GM19238 (cell line): ENCODE measurements at regions not wholly inside any gene's neighbourhood (a gene's known extent, or its start where the extent isn't known, plus 50 kb on each side); places are given as distances from the start of the nearest gene placed in this dataset.
"Not testable (repeated sequence)": the region's sequence is repeated elsewhere in the genome, so short reads cannot be mapped to it uniquely, and the experiment has no call there.

ENCODE experiments used
- DNase-seq: peaks from one replicate; pipeline ENCODE4 v3.0.0; 2011; ENCODE audit warnings: low spot score; ENCODE audit not compliant: insufficient read length

DNA sequence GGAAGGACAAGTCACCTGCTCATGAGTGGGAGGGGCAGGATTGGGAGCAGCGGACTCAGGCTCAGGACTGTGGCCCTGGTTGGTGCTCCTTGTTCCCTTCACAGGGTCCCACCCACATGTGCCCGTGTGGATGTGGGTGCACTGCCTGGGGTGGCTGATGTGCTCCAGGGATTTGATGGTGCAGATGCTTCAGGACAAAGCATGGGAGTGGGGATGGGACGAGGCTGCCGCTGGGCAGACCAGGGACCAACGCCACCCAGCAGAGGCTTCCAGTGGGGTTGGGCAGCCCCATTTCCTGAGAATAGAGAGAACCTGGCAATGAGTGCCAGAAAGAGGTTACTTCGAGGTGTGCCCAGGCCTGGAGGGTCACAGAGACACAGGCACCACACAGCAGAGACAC lies 65.5 kb upstream of the IGLL5 start:
- no peak for DNase-seq

DNA sequence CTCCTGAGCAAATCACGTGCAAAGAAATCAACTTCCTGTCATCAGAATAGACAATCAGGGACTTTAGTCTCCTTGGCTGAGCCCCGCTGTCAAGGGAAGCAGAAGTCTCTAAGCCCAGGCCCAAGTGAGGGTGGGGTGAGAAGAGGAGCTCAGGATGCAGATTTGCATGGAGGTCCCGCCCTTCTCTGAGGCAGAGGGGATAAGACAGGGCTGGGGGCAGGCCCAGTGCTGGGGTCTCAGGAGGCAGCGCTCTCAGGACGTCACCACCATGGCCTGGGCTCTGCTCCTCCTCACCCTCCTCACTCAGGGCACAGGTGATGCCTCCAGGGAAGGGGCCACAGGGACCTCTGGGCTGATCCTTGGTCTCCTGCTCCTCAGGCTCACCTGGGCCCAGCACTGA lies 65.1 kb upstream of the IGLL5 start:
- DNase-seq: not testable (repeated sequence)

DNA sequence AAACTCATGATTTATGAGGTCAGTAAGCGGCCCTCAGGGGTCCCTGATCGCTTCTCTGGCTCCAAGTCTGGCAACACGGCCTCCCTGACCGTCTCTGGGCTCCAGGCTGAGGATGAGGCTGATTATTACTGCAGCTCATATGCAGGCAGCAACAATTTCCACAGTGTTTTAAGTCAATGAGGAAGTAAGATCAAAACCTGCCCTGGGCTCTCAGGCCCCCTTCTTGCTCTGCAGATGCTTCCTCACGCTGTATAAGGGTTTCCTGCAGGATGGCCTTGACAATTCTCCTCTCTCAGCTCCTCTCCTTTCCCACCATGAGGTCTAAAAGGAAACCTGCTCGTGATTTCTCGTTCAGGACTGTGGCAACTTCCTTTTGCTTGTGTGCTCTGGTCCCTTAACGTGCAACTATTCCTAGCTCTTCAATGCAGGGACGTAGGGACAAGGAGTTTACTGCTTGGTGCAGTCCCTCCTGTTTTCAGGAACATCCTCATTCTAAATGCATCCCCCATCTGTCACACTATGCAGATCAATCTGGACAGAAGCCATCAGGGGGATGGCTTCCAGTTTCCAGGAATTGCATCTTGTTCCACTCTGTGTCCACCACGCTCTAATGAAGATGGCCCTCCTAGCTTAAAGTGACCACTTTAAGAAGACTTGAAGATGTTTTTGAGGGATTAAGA lies 64.3 kb upstream of the IGLL5 start:
- no peak for DNase-seq

- no peak for DNase-seq
Observed at GRCh38 chr22:22824340-22825212, 63.0 kb upstream of the IGLL5 start.

GRCh38 chr22:22825213-22825593 lies 62.4 kb upstream of the IGLL5 start:
- no peak for DNase-seq

GRCh38 chr22:22827187-22827939 lies 60.3 kb upstream of the IGLL5 start:
- no peak for DNase-seq

DNA sequence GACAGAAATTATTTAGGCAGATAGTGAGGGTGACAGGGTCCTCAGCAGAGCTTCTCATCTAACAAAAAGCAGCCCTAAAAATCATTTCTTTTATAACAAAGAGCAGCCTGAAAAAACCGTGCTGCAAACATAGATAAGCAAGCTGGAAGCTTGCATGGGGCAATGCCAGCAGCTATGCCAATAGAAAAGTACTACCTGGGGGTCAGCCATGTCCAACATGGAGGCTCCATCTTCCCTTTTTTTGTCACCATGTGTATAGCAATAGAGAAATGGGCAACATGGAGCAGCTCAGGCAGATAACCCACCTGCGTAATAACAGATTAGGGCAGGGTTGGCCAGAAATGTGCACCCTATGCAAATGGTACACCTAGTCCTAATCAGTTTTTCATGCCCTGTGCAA lies 57.4 kb upstream of the IGLL5 start:
- DNase-seq: no peak

DNA sequence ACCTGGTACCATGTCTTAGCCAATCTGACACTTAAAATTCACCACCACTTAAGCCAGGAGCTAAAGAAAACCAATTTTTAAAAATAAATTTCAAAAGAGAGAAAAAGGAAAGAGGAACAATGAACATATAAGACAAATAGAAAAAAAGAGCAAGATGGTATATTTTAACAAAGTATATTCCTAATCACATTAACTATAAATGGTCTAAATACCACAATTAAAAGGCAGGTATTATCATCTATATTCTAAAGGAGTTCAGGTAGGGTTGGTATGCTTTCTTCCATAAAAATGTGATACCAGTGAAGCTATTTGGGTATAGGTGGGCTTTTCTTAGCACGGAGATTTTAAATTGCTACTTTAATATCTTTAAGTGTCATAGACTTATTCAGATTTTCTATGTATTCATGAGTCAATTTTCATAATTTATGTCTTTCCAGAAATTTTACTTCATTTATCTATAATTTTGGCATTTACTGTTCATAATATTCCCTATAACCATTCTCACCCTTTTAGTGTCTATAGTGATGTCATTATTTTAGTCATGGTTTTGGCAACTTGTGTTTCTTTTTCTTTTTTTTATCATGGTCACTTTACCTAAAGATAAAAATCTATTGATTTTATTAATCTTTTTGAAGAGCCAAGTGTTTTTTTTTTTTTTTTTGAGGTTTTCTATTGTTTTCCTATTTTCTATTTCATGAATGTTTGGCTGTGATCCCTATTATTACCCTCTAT lies 56.5 kb upstream of the IGLL5 start:
- DNase-seq: no peak

DNA sequence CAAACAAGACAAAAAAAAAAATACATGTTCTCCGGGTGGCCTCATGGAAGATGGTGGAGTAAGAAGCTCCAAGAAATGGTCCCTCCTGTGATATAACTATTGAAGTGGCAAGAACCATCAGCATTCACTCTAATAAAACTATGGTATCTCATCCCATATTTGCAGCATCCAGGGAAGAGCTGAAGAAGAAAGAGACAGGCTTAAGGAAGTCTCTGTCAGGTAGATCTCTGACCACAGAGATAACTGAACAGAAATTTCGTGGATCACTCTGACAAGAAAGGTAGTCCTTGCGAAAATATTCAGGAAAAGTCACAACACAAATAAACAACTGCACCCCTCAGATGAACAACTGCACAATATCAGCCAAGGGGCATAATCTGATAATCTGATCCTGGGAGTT lies 54.6 kb upstream of the IGLL5 start:
- DNase-seq: no peak

- DNase-seq: no peak
Observed at GRCh38 chr22:22833488-22833887, 54.1 kb upstream of the IGLL5 start.

DNA sequence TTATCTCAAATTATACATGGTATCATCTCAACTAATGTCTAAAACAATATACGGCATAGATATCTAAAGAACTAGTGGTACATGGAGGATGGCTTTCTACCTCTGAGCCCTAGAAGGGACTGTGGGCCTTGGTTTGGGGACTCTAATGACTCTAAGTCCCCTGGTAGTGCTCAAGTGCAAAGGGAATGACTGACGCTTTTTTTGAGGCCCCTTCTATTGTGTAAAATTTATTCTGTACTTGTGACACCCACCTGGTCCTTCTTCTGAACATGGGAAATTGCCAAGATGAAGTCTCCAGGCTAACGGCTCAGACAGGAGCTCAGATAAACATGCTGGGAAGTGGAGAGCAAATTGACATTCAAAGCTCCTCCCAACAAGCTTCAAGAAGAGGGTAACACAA lies 53.4 kb upstream of the IGLL5 start:
- DNase-seq: no peak

DNA sequence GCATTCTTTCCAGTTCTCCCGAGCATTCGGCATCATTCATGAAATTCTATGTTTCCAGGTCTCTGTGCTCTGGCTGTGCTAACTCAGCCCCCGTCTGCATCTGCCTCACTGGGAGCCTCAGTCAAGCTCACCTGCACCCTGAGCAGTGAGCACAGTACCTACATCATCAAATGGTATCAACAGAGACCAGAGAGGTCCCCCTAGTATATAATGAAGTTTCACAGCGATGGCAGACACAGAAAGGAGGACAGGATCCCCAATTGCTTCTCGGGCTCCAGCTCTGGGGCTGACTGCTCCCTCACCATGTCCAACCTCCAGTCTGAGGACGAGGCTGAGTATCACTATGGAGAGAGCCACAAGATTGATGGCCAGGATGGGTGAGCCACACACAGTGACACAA lies 52.8 kb upstream of the IGLL5 start:
- no peak for DNase-seq

GRCh38 chr22:22835242-22835641 lies 52.4 kb upstream of the IGLL5 start:
- DNase-seq: no peak

DNA sequence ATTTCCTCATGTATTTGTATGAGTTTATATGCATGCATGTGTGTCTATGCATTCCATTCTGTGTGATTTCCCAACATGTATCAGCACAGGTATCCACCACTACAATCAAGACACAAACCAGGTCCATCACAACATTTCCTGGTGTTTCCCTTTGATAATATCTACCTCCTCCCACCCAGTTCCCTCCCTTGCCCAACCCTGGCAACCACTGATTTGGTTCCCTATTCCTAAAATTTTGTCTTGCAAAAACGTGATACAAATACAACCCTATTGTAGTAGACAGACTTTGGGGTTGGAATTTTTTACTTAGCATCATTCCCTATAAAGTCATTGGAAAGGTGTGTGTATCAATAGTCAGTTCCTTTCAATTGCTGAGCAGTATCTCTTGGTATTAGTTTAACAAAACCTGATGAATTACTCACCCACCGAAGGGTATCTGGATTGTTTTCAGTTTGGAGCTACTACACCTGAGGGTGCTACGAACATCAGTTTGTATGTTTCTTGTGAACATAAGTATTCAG lies 51.8 kb upstream of the IGLL5 start:
- DNase-seq: no peak

DNA sequence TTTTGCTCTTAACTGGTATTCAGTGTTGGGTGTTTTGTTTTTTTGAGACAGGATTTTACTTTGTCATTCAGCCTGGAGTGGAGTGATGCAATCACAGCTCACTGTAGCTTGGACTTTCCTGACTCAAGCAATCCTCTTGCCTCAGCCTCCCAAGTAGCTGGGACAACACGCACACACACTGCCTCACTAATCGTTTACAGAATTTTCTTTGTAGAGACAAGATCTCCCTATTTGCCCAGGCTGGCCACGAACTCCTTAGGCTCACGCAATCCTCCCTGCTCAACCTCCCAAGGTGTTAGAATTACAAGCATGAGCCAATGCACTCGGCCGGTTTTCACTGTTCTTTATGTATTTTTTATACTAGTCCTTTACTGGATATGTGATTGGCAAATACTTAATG lies 51.0 kb upstream of the IGLL5 start:
- DNase-seq: no peak
